Activated T-helper 9 cell treated with anti-CD3 and anti-CD28 coated beads, Interleukin-2, amount 50 U/mL, for 16 hours (primary cell): ENCODE measurements at regions not wholly inside any gene's neighbourhood (a gene's known extent, or its start where the extent isn't known, plus 50 kb on each side); places are given as distances from the start of the nearest gene placed in this dataset.
"Not testable (repeated sequence)": the region's sequence is repeated elsewhere in the genome, so short reads cannot be mapped to it uniquely, and the experiment has no call there.

ENCODE experiments used
- DNase-seq: peaks from one replicate; pipeline ENCODE4 v3.0.0-alpha.2; 2020; ENCODE audit warnings: low read depth

DNA sequence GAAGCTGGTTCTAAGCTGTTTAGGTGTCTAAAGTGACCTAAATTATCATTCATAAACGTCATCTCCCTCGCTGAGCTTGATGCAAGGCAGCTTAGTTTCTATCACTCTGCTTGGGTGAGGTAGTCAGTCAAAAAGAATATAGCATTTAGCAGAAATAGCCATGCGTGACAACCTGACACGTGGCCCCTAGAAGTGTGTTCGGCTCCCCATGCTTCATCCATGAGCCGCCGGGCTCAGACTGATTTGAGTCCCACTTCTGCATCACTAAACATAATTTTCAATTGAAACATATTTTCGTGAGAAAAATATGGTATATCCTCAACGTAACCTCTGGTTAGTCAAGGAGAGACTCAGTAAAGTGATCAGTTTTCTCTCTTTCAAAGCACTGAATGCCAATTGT, 459.8 kb downstream of the IRS2 start:
- DNase-seq: no peak

DNA sequence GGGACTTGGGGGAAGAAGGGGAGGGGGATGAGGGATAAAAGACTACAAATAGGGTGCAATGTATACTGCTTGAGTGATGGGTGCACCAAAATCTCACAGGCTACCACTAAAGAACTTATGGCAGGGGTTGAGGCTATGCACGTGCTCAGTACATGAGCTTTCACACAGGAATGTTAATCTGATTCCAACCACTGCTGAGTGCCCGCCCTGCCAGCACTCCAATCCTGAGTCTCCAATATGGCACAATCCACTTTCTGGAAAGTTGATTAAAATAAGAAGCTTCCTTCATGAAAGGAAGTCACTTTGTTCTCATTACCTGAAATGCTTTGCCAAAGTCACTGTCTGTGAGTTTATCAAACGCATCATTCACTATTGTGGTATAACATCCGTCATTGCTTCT, 463.0 kb downstream of the IRS2 start:
- DNase-seq: no peak

DNA sequence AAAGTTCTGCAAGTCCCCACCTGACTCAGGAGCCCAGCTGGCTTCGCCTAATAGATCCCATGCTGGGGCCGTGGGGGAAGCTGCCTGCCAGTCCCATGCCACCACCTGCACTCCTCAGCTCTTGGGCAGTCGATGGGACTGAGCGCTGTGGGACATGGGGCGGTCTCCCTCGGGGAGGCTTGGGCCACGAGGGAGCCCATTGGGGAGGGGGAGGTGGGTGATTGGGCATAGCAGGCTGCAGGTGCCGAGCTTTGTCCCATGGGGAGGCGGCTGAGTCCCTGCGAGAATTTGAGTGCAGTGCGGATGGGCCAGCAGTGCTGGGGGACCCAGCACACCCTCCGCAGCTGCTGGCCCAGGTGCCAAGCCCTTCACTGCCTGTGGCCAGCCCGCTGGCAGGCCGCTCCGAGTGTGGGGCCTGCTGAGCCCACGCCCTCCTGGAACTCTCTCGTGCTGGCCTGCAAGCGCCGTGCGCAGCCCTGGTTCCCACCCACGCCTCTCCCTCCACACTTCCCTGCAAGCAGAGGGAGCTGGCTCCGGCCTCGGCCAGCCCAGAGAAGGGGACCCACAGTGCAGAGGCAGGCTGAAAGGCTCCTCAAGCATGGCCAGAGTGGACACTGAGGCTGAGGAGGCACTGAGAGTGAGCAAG, 467.3 kb downstream of the IRS2 start:
- DNase-seq: no peak

DNA sequence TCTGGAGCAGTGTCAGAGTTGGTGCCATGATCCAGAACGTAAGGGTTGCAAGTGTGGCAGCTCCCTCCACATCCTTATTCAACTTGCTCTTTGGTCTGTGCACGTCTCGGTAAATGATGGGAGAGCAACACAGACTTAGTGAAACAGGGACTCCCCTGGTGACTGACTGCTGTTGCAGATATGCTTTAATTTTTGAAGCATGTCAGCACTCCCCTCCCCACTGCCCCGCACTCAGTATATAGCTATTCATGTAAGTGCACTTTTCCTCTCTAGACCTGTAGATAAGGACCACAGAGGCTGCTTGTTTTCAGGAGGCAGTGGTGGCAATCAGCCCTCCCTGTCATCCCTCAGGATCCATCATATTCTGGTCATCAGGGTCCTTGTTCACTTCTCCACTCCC, 470.9 kb downstream of the IRS2 start:
- no peak for DNase-seq

DNA sequence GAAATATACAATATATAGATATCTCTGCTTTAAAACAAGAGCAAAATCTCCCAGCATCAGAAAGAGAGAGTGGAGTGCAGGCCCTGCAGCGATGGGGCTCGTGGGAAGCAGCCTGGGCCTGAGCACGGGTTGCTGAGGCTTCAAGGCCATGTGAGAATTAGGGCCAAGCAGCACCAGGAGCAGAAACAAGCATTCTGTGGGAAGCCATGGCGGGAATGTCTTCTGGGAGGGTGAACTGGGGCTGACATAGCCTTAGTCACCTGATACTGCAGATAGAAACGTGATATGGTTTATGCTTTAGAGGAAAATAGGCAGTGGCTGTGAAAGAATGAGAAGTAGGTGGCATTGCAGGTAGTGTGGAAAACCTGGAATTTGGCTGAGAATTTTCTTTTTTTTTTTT, 472.3 kb downstream of the IRS2 start:
- no peak for DNase-seq

DNA sequence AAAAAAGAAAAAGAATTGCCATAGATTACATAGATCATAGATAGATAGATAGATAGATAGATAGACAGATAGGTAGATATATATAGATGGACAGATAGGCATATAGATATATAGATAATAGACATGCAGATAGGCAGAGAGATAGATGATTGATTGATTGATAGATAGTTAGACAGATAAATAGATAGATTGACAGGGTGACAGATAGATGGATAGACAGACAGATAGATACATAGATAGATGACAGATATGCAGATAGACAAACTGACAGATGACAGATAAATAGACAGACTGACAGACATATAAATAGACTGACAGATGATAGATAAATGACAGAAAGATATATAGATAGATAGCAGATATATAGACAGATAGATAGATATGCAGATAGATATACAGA, 474.0 kb downstream of the IRS2 start:
- DNase-seq: no peak

DNA sequence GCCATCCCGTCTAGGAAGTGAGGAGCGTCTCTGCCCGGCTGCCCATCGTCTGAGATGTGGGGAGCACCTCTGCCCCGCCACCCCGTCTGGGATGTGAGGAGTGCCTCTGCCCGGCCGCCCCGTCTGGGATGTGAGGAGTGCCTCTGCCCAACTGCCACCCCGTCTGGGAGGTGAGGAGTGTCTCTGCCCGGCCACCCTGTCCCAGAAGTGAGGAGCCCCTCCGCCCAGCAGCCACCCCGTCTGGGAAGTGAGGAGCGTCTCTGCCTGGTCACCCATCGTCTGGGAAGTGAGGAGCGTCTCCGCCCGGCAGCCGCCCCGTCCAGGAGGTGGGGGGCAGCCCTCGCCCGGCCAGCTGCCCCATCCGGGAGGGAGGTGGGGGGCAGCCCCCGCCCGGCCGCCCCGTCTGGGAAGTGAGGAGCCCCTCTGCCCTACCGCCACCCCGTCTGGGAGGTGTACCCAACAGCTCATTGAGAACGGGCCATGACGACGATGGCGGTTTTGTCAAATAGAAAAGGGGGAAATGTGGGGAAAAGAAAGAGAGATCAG, 474.9 kb downstream of the IRS2 start:
- DNase-seq: not testable (repeated sequence)

DNA sequence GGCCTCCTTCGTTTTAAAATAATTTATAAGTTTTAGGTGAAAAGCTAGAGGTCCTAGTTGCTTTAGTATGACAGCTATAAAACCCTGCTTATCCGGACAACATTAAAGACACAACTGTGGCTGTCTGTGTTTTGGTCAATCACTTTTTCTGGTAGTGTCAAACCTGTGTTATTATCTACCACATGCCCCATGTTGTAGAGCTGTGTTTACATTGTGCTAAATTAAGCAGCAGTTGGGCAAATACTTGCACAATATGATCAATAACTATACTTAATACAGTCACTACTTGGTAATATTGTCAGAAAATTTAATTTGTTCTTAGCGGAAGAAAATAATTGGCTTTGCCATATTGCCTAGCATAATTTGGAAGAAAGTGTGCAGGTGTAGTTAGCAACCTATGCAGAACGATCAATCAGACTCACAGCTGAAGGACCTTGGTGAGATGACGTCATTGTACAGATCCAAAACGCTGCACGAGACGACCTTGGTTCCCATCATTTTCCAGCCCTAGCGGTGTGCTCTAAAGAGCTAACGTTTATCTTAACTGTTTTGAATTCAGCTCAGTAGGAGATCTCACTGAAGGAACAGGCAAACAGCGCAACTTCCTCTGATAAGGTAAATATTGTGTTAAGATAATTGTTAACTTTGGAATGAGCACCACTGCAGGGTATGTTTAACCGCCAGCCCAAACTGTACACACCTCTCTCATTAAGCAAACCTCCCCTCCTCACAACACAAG, 476.6 kb downstream of the IRS2 start:
- no peak for DNase-seq

DNA sequence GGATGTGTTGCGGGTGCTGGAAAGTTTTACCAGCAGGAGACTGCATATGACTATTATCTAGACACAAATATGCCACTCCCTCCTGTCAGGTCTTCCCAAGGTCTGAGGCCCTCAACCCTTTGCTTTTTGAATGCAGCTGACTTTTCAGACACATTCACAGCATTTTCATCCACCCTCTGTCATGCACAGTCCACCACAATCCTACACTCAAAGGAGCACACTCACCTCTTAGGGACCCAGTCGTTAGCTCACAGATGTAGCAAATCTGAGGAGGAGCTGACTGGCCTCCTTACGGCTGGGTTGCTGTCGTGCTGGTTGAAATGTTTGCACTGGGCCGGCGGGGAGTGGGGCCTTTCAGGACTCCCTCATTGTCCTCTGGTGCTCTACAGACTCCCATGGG, 479.4 kb downstream of the IRS2 start:
- no peak for DNase-seq

DNA sequence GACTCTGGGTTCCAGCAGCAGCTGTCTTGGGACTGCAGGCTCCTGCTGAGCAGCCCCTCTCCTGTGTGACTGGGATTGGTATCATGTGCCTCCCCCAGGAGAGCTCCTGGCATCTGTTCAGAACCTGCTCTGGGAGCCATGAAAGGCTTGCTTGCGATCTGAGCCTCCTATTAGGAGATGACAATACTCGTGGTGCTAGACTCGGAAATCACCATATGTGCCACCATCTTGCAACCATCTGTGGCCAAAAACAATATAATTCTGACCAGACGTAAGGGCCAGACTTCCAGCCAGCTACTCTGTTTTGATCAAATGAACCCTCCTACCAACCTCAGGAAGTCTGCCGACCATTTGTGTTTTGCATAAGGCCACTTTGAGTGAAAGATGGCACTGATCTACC, 484.7 kb downstream of the IRS2 start:
- DNase-seq: no peak

DNA sequence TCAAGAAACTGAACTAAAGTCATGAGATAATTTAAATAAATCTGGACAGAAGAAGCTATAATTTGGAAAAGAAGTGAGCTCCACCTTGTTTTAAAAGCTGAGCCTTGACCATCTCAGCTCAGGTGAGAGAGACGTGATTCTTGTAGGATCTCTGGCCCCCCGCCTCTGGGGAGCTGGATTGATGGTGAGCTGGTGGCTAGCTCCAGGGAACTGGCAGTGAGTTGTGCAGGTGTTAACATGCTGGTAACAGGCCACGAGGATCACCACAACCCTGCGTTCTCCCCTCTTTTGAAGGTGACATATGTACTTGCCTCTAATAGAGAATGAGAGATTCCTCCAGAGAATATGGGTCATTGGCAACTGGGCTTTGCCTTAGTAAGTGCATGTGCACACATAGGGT, 485.1 kb downstream of the IRS2 start:
- DNase-seq: no peak

DNA sequence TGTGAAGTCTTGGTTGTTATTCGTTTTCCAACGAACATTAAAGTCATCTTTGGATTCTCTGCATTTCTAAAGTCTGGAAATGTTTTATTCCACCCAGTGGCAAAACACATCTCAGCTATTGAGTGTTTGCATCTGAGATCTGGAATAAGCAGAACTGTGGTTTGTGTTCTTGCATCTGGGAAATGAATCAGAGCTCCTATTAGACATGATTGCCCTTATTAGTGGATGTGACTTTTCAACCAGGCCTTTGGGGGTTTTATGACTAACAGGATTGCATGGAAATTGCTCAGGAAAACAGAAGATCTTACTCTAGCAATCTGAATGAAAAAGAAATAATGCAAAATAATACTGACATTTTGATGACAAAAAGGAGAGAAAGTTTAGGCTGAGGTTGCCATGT, 488.8 kb downstream of the IRS2 start:
- DNase-seq: no peak

DNA sequence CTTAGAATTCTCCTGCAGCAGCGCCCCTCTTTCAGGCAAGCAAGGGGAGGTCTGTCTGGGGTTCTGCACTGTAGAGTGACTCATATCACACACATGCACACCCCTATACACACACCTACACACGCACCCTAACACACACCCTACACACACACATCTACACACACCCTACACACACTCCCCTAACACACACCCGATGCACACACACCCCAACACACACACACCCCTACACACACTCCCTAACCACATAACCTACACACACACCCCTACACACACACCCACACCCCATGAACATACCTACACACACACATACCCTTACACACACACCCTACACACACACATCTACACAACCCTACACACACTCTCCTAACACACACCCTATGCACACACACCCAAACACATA, 493.2 kb downstream of the IRS2 start:
- no peak for DNase-seq

DNA sequence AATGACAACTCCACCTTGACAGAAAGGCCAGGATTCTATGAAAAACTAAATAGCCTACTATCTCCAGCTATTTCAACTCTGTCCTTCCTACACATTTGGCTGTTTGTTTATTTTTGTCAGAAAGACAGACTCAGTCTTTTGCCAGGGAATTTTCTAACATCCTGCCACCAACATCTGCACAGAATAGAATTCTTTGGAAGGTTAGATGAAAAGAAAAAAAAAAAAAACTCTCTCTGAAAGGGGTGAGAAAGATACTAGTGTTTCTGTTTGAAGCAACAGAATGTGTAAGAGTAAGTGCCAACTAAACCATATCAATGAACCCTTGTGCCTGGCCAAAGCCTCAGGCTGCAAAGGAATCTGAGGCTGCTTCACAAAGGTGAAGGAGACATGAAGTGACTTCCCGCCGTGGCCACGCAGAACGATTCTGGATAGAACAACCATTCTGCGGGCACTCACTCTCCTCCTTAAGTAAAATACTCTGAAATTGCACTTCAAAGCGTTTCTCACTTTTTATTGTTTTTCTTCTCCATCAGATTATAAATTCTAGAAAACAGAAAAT, 498.2 kb downstream of the IRS2 start:
- no peak for DNase-seq

DNA sequence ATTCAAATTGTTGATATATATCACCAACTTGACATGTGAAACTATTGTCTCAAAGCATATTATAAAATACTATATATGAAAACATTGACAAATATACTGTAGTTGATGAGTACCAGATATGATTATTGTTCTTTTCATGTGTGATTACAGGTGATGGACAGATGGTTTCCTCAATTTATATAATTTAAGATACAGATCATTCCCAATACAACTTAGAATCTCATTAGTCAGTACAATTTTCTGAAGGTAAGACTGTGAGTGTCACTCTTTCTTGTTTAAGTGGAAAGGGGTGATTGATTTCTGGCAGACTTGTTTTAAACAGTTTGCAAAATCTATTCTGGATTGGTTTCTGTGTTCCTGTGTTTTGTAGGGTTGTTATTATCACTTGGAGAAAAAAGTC, 498.8 kb downstream of the IRS2 start:
- no peak for DNase-seq

DNA sequence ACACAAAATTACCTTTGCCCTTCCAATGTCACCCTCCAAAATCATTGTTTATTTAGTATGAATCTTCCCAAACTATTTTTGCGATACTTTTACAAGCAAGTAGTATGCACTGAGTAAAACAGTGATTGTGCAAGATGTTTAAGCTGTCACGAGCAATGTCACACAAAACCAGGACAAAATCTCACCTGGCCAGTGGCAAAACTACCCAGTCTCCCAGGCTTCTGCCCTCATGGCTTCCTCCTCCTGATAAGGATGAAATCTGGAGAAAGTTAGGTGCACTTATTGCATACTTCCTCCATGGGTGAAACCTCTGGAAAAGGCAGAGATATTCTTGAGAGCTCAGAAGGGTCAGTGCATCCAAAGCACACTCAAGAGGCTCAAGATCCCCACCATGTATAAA, 500.8 kb downstream of the IRS2 start:
- DNase-seq: no peak

DNA sequence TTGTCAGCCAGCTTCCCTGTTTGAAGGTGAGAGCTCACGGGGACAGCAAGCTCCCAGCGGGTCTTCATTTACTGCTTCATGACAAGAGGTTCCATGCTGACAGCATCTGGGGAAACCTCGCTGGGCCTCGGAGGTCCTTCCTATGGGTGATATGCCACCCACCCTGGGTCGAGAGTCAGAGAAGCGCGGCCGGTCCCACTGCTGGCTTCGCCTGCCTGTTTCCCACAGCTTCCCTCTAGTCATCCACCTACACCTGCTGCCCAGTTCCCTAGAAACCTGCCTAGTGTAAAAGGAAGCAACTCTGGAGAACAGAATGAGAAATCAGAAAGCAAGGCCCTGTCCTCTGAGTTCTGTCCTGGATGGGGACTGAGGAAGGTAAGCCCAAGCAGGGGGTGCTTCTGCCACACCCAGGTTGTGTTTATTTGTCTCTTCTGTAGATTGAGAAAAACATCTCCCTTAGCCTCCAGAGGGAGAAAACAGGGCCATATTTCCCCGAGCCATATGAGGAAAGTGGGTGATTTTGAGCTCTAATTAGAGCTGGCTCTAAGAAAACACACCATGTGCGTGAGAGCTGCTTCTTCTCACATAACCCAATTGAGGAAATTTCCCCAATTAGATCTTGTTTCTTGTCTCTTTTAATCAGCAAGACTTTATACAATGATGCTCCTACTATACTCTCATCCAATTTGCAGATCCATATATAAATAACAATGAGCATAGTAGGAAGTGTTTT, 504.3 kb downstream of the IRS2 start:
- DNase-seq: no peak

DNA sequence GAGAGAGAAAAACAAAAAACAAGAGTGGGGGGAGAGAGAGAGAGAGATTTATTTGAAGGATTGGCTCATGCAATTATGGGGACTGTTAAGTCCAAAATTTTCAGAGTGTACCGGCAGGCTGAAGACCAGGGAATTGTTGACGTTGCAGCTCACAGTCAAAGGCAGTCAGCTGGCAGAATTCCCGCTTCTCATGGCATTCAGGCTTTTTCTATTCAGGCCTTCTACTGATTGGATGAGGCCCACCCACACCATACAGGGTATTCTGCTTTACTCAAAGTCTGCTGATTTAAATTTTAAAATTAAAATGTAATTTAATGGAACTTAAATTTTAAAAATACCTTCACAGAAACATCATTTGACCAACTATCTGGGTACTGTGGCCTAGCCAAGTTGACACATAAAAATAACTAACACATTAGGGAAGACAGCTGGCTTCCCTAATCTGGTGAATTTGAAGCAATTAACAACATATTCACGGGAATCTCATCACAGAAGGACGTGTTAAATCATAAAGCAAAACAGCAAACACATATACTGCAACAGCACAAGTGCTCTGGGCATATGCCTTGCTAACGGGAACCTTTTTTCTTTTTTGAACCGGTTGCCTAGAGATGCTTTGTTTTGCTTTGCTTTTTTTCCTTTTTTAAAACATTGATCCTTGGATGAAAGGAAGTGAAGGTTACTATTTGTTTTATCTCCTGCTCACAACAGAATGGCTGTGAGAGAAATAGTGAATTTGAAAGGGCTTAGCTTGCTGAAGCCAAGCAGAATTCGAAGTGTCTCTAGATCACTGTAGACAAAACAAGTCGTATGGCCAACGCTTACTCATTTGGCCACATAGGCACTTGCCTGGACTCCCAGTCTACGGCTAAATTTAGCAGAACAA, 505.1 kb downstream of the IRS2 start:
- no peak for DNase-seq

DNA sequence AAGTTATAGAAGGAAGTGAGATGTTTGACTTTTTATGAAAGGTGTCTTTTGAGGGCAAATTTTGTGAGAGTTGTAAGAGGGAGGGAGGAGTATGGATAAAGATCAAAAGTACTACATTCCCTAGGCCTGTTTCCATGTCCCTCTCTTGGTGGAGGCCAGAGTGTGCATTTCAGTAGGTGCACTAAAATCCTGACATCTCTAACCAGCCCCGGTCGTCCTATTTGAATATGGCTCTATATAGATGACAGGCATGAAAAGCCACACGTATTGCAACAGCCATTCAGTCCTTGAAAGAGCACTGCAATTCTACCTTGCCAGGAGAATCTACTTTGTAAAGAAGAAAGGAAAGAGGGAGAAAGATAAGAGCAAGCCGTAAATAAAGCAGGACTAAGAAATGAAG, 510.1 kb downstream of the IRS2 start:
- no peak for DNase-seq

DNA sequence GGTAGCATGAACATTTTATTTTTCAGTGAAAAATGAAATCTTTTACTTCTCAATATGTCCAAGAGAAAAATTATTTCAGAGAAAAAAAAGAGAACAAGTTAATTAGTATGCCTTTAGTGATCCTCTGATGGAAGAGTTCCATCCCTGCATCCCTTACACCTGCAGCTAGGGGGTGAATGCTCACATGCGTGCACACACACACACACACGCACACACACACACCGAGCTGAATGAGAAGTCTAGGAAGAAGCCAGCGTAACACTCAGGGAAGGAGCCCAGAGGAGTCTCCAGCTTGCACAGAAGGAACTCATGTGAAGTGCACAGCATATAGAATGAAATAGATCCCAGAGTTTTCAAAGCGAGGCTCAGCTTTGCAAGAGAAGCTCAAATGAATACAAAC, 510.5 kb downstream of the IRS2 start:
- DNase-seq: no peak

DNA sequence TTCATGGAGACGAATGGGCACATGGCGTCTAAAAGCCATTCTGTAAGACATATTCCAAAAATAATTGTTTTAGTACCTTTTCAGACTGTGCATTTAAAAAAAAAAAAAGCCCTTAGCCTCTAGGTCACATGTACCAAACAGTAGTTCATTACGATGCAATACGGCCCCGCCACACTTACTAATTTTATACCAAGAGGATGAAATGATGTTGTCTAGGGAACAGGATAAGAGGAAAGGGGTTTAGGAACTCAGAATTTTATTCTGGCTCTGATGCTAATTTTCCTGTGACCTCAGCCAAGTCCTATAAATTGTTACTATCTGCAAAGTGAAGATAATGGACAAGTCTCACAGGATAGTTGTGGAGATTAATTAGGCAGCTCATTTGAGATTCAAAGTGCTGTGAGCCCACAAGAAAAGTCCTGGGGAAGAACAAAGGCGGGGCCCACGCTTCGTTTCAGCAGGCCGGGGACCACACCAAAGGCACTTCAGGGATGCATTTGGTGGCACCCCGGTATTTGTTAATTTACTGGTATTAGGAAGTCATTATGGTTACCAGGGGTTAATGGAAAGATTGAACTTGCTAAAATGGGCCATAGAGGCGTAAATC, 511.1 kb downstream of the IRS2 start:
- DNase-seq: no peak
